HepG2 (cell line): ENCODE measurements at regions not wholly inside any gene's neighbourhood (a gene's known extent, or its start where the extent isn't known, plus 50 kb on each side); places are given as distances from the start of the nearest gene placed in this dataset.

Experiments
- ELF4 ChIP-seq: sonication (generic); formaldehyde crosslinking; IDR thresholded peaks from 2 replicates; pipeline ENCODE4 v1.5.0; 2020; ENCODE audit warnings: missing genetic modification reagents, mild to moderate bottlenecking, moderate library complexity, borderline replicate concordance
- JUND ChIP-seq: sonication (generic); formaldehyde crosslinking; IDR thresholded peaks from 2 replicates; pipeline ENCODE4 v1.8.0; 2022; ENCODE audit warnings: mild to moderate bottlenecking, missing genetic modification reagents
- POLR2AphosphoS5 ChIP-seq: IDR thresholded peaks from 2 replicates; pipeline ENCODE4 v1.6.1; 2012; ENCODE audit warnings: low read depth, low read length
- RFX5 ChIP-seq: IDR thresholded peaks from 2 replicates; pipeline ENCODE4 v1.6.1; 2011; ENCODE audit warnings: low read depth, low read length, improper control_type of control experiment
- ZNF337 ChIP-seq: sonication (generic); formaldehyde crosslinking; IDR thresholded peaks from 2 replicates; pipeline ENCODE4 v1.5.1; 2020; ENCODE audit warnings: missing genetic modification reagents, low read depth, mild to moderate bottlenecking, borderline replicate concordance
- ZNF34 ChIP-seq: sonication (generic); formaldehyde crosslinking; IDR thresholded peaks from 2 replicates; pipeline ENCODE4 v1.4.0; 2020; ENCODE audit warnings: mild to moderate bottlenecking, missing genetic modification reagents, borderline replicate concordance
- ZNF607 ChIP-seq: sonication (generic); formaldehyde crosslinking; IDR thresholded peaks from 2 replicates; pipeline ENCODE4 v1.5.1; 2020; ENCODE audit warnings: missing genetic modification reagents, mild to moderate bottlenecking, borderline replicate concordance
- TF ChIP-seq, protein P1 (sequence below): sonication (generic); formaldehyde crosslinking; IDR thresholded peaks from 2 replicates; pipeline ENCODE4 v1.5.0; 2020; ENCODE audit warnings: mild to moderate bottlenecking, missing genetic modification reagents, moderate library complexity
- TF ChIP-seq, protein P2 (sequence below): sonication (generic); formaldehyde crosslinking; IDR thresholded peaks from 2 replicates; pipeline ENCODE4 v1.8.1; 2023; ENCODE audit warnings: missing genetic modification reagents, inconsistent platforms, borderline replicate concordance

DNA sequence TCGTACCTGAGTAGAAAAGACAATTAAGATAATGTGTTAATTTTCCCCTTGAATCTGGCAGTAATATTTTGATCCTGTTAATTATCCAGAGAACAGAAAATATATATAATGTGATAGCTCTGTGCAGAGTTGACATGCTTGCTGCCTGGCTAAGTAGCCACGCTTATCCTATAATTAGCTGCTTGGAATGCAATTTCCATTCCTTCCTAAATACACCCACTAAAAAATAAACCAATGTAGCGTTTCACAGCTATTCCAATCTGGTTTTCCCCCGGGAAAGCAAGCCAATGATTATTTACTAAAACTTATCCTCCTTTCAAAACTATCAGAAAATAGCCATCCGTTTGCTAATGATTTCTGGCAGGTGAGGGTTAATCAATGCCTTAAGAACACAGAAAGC is 134.5 kb upstream of the IRX5 start:
- no peak for TF ChIP-seq JUND (CRISPR knock-in tag)
- TF ChIP-seq ZNF34 (CRISPR knock-in tag): no peak
- TF ChIP-seq, protein P1, sequence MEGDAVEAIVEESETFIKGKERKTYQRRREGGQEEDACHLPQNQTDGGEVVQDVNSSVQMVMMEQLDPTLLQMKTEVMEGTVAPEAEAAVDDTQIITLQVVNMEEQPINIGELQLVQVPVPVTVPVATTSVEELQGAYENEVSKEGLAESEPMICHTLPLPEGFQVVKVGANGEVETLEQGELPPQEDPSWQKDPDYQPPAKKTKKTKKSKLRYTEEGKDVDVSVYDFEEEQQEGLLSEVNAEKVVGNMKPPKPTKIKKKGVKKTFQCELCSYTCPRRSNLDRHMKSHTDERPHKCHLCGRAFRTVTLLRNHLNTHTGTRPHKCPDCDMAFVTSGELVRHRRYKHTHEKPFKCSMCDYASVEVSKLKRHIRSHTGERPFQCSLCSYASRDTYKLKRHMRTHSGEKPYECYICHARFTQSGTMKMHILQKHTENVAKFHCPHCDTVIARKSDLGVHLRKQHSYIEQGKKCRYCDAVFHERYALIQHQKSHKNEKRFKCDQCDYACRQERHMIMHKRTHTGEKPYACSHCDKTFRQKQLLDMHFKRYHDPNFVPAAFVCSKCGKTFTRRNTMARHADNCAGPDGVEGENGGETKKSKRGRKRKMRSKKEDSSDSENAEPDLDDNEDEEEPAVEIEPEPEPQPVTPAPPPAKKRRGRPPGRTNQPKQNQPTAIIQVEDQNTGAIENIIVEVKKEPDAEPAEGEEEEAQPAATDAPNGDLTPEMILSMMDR: no peak
- TF ChIP-seq ELF4 (CRISPR knock-in tag): no peak
- no peak for TF ChIP-seq POLR2AphosphoS5
- no peak for TF ChIP-seq ZNF337 (CRISPR knock-in tag)
- no peak for TF ChIP-seq RFX5
- no peak for TF ChIP-seq ZNF607 (CRISPR knock-in tag)
- TF ChIP-seq, protein P2, sequence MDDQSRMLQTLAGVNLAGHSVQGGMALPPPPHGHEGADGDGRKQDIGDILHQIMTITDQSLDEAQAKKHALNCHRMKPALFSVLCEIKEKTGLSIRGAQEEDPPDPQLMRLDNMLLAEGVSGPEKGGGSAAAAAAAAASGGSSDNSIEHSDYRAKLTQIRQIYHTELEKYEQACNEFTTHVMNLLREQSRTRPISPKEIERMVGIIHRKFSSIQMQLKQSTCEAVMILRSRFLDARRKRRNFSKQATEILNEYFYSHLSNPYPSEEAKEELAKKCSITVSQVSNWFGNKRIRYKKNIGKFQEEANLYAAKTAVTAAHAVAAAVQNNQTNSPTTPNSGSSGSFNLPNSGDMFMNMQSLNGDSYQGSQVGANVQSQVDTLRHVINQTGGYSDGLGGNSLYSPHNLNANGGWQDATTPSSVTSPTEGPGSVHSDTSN: no peak
